DOHH2 (cell line): ENCODE measurements at regions not wholly inside any gene's neighbourhood (a gene's known extent, or its start where the extent isn't known, plus 50 kb on each side); places are given as distances from the start of the nearest gene placed in this dataset.

Experiments used
- CTCF ChIP-seq: fragments of 200-600 bp; sonication (generic); IDR thresholded peaks from one replicate; pipeline ENCODE4 v1.5.1; 2014; ENCODE audit warnings: antibody characterized with exemption, mild to moderate bottlenecking, low read depth, low read length; ENCODE audit not compliant: poor library complexity, severe bottlenecking
- EZH2phosphoT487 ChIP-seq: fragments of 200-600 bp; sonication (generic); IDR thresholded peaks from 2 replicates; pipeline ENCODE4 v1.6.1; 2017; ENCODE audit warnings: borderline replicate concordance, mild to moderate bottlenecking, antibody characterized with exemption, low read length, moderate library complexity, mixed read lengths

GRCh38 chr14:49988080-49988990, 95.5 kb downstream of the ARF6 start:
- no peak for TF ChIP-seq CTCF
- TF ChIP-seq EZH2phosphoT487 = no peak
